NCI-H1436 (cell line): ENCODE measurements at regions not wholly inside any gene's neighbourhood (a gene's known extent, or its start where the extent isn't known, plus 50 kb on each side); places are given as distances from the start of the nearest gene placed in this dataset.
A peak's percentile ranks its signal among the peaks of the same experiment; 100 is the strongest.
"Not testable (repeated sequence)": the region's sequence is repeated elsewhere in the genome, so short reads cannot be mapped to it uniquely, and the experiment has no call there.

Source experiments
- DNase-seq: peaks from one replicate; lab custom pipeline; 2025; lab: John Stamatoyannopoulos, UW

- DNase-seq: no peak
These were observed 161.3 kb upstream of the AUTS2 start for GRCh38 chr7:69436946-69437345.

DNA sequence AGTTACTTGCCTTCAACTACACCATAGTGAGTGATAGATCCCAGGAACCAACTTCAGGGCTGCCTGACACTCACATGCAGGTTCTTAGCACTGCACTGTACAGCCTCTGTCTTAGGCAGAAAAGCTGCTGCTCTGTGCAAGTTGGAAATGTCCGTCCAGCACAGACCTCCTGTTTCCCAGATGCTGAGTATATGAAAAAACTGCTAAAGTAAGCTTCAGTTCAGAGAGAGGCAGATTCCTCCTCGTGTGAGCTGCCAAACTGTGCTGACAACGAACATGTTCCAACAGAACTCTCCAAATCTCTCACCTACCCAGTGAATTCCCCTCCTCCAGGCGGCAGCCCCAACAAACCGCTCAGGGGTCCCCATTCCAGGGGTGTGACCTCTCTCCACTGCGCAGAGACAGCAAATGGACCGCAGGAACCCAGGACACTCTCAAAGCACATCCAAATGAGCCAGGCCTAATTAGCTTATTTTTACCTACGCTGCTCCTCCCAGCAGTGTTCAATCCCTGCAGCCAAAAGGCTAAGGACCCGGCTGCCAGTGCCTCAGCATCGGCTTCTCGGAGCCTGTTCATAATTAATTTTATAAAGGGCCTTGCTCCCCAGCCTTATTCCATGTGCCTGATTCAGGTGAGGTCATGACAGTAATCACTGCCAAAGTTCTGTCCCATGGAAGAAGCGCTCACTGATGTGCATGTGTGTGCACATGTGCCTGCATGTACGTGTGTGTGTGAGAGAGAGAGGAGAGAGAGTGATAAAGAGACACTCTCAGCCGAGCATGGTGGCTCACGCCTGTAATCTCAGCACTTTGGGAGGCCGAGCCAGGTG lies 159.5 kb upstream of the AUTS2 start:
- no peak for DNase-seq

GRCh38 chr7:69439636-69440325 lies 158.5 kb upstream of the AUTS2 start:
- no peak for DNase-seq

DNA sequence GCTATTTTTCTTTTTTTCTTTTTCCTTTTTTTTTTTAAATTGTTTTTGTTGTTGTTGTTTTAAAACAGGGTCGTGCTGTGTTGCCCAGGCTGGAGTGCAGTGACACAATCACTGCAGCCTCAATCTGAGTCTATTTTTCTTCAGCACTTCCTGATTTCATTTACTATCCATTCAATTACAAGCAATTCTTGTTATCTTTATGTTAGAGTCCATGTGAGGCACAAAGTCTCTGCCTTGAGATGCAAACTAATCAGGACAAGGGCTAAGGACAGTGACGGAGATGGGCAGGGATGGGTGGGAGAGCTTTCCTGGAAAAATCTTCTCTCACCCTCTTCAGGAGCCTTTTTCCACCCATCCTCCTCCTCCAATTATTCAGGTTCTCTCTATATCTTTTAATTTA lies 157.3 kb upstream of the AUTS2 start:
- no peak for DNase-seq

- DNase-seq: no peak
These were observed 155.1 kb upstream of the AUTS2 start for GRCh38 chr7:69443136-69443535.

DNA sequence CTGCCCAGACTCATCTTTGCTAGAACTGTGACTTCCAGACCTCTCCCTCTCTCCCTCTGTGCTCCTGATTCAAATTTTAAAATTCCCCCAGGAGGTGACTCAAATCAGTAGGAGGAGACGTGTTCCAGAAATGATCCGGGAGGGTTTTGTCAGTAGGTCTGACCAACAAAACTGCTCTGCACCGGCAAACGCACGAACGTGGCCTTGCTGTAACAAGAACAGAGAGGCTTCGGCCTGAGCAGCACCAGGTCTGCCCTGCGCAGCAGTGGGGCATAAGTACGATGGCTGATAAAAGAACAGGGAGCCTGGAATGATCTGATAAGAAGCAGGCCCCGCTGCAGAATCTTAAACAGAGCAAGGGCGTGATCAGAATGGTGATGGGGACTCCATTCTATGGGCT lies 152.7 kb upstream of the AUTS2 start:
- DNase-seq: no peak

DNA sequence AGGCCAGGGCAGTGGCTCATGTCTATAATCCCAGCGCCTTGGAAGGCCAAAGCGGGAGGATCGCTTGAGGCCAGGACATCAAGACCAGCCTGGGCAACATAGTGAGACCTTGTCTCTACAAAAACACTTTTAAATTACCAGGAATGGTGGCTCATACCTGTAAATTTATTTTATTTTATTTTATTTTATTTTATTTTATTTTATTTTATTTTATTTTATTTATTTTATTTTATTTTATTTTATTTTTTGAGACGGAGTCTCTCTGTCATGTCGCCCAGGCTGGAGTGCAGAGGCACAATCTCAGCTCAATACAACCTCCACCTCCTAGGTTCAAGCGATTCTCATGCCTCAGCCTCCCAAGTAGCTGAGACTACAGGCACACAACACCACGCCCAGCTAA lies 152.1 kb upstream of the AUTS2 start:
- not testable (repeated sequence) for DNase-seq

DNA sequence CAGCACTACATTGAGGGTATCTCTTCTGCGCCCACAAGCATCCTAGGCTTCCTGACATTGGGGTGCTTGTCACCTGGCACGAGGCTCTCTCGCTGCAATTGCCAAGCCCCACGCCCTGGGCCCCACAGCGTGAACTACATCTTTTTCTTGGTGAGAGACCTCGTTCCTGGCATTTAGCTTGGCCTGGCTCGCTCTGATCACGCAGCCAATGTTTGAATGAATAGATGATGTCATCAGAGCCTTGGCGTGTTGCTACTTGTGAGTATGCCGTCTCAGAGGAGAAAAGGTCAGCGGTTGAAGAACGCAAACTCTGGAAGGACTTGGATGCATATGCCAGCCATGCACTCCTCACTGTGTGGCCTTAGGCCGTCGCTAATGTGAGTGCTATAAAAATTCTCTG lies 150.2 kb upstream of the AUTS2 start:
- DNase-seq: no peak

DNA sequence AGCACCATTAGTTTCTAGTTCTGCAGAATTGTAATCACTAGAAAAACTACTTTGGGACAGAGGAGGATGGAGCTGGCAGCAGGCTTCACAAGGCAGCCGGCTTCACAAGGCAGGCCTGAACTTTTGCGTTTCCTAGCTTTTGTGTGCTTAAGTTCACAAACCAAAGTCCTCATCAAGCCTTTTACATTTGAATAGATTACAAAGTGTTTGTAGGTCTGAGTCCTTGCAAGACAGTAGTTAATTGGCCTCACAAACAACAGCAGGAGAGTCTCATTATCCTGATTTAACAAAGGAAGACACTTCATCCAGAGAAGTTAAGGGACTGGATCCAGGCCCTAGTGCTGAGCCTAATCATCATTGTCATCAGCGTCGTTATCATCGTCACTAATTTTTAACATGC lies 147.8 kb upstream of the AUTS2 start:
- no peak for DNase-seq

DNA sequence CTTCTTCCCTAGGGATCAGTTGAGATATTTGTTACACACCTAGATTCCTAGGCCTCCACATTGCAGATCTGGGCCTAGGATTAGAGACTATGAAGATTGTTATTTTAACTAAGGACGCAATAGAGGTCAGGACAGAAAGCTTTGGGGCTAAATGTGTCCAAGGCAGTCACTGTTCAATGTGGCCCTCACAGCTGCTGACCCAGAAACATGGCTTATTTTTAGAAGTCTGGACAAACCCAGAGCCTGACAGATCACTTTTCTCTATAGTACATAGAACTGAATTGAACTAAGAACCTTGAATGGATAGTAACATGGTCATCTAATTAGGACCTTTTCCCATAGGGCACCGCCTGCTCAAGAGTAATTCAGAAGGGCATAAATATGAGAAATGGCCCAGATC lies 146.6 kb upstream of the AUTS2 start:
- no peak for DNase-seq

DNA sequence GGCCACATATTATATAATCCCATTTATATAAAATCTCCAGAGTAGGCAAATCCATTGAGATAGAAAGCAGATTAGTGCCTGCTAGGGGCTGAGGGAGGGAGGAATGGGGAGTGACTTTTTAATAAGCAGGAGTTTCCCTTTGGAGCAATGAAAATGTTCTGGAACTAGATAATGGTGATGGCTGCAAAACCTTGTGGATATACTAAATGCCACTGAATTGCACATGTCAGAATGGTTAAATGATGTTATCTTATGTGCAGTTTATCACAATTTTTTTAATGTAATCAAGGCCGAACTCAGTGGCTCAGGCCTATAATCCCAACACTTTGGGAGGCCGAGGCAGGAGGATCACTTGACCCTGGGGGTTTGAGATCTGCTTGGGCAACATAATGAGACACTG lies 145.5 kb upstream of the AUTS2 start:
- no peak for DNase-seq

GRCh38 chr7:69457595-69458504 lies 140.4 kb upstream of the AUTS2 start:
- peak; percentile 1 for DNase-seq

- DNase-seq: no peak
These were observed 134.2 kb upstream of the AUTS2 start for GRCh38 chr7:69464035-69464434.

- no peak for DNase-seq
These were observed 133.0 kb upstream of the AUTS2 start for GRCh38 chr7:69465262-69465661.

GRCh38 chr7:69467826-69468225 lies 130.4 kb upstream of the AUTS2 start:
- no peak for DNase-seq

- DNase-seq: no peak
These were observed 121.9 kb upstream of the AUTS2 start for GRCh38 chr7:69476416-69476815.

DNA sequence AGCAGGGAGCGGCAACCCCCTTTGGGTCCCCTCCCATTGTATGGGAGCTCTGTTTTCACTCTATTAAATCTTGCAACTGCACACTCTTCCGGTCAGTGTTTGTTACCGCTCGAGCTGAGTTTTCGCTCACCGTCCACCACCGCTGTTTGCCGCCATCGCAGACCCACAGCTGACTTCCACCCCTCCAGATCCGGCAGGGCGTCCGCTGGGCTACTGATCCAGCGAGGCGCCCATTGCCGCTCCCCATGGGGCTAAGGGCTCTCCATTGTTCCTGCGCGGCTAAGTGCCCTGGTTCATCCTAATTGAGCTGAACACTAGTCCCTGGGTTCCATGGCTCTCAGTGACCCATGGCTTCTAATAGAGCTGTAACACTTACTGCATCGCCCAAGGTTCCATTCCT lies 115.6 kb upstream of the AUTS2 start:
- no peak for DNase-seq

- no peak for DNase-seq
These were observed 108.7 kb upstream of the AUTS2 start for GRCh38 chr7:69489533-69489932.

DNA sequence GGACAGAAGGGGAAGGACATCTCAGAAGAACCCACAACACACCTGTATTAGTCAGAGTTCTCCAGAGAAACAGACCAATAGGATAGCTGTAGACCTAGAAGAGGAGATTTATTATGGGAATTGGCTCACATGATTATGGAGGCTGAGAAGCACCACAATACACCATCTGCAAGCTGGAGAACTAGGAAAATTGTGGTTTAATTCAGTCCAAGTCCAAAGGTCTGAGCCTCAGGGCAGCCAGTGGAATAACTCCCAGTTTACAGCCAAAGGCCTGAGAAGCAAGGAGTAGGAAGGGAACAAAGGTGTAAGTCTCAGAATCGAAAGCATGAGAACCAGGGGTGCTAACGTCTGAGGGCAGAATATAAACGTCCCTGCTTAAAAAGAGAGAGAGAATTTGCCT lies 99.6 kb upstream of the AUTS2 start:
- no peak for DNase-seq

- DNase-seq: no peak
These were observed 95.9 kb upstream of the AUTS2 start for GRCh38 chr7:69502358-69502757.

DNA sequence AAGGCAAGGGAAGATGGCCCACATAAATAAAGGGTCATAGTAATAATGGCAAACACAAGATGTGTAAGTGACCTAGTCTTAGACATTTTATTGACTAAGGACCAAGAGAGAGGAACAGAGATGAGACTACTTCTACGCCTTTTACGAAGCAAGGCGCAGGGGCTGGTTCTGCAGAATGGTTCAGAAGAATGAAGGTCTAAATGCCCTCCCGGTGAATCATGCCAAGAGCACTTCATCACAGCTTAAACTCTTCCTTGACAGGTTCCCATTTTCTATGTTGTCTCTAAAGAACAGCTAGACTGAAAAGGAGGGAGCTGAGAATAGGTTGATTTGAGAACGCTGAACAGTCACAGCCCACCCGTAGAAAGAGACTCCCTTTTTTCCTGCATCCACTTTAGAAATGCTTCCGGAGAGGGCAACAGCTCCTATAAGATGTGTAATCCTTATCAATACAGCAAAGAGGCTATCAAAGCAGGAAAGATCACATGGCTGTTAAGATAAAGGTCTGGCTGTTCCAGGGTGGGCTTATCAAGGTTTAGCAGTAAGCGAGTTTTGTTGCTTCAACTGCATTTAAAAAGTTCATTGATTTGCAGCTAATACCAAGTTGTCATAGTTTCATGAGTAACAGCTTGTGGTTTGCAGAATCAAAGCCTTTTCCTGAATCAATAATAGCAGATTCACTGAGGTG lies 93.4 kb upstream of the AUTS2 start:
- DNase-seq: no peak

DNA sequence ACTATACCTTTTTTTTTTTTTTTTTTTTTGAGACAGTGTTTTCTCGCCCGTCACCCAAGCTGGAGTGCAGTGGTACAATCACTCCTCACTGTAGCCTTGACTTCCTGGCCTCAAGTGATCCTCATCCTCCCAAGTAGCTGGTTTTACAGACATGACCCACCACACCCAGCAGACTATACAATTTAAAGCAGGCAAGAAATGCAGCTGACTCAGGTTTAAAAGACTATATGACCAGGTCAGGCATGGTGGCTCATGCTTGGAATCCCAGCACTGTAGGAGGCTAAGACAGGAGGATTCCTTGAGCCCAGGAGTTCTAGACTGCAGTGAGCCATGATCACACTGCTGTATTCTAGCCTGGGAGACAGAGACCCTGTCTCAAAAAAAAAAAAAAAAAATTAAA lies 89.5 kb upstream of the AUTS2 start:
- DNase-seq: no peak
